ENCODE measurements at regions not wholly inside any gene's neighbourhood (a gene's known extent, or its start where the extent isn't known, plus 50 kb on each side); places are given as distances from the start of the nearest gene placed in this dataset.

- TF ChIP-seq CTCF (IDR thresholded peaks at IDR 0.05), result no peak
- no peak for TF ChIP-seq POLR2A (IDR thresholded peaks at IDR 0.05; ENCODE audit: low read depth)
- TF ChIP-seq POLR2AphosphoS5 (IDR thresholded peaks at IDR 0.05), result no peak
Observed at GRCh38 chr20:57913156-57913930, 203.5 kb upstream of the PMEPA1 start.
